ENCODE measurements at regions not wholly inside any gene's neighbourhood (a gene's known extent, or its start where the extent isn't known, plus 50 kb on each side); places are given as distances from the start of the nearest gene placed in this dataset.
A peak's percentile ranks its signal among the peaks of the same experiment; 100 is the strongest.

DNA sequence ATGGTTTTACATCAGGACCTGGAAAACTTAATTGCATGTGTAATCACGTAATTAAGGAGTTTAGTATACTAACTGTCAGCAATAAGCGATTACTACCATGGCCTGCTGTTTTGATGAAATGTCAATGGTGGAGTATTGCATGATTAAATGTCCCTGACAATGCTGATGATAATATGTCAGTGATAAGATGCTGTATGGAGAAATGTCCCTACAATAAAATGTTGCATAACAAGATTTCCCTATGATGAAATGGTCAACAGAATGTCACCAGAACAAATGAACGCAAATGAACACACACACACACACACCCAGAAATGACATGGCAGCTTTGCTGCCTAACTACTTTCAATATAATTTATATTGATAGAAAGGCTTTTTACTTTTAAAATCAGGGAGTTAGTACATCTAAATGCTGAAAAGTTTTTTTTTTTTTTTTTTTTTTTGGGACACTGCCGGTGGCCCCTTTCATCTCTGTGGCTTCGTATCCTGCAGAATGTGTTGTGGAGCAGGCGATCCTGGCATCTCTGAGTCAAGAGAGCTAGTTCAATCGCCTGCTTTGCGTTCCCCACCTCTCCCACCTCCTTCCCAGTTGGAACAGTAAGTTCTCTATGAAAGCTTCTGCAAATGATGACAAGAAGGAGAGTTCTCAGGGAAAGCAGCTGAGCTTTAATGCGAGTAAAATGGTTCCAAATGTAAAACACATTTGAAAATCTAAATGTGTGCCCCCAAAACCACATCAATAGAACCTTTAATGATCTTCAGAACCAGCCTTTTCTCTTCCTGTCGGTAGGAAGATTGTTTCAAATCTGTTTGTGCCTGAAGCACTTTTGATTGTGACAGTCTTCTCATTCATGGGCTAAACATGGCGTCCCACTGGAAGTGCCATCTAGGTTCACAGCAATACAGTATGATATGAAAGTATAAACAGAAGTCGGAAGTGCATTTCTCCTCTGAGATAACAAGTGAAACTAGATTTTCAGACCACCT, 170.1 kb upstream of the GBE1 start:
- DNase-seq (ENCODE audit: low read depth) = no peak
- no peak overlapping the region for H3K4me3 ChIP-seq (ENCODE audit: low read depth, low read length)

DNA sequence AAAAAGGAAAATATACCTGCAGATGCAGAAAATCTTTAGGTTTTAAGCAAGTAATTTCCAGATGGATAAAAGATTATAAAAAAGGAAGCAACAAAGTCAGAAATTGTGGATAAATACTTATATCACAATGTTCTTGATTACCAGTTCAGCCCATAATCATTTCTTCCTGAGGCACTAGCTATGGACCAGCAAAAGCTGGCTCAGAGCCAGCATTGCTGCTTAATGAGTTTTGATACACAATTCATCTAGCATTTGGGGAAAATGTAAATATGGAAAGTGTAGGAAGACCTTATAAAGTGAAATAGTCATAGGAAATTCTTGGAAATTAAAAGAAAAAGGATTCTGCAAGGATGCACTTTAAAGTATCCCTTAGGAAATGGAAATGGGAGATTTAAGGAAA, 168.3 kb upstream of the GBE1 start:
- no peak overlapping the region for H3K4me3 ChIP-seq (ENCODE audit: low read depth, low read length)
- DNase-seq (ENCODE audit: low read depth) = no peak

DNA sequence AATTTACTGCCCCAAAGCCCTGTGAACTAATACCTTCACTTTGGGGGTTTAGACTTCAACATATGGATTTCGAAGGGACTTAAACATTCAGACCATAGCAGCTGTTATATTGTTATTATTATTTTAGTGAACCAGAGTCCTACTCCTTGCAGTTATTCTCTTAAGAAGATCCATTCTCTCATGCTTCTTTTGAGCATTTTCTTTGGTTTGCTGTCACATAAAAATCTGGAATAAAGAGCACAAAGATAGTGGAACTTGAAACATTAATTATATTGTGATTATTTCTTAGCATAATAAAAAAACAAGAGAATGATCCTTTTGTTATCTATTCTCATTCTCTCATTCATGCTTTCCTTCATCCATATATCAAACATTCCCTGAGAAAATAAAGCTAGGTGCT, 166.4 kb upstream of the GBE1 start:
- no peak for DNase-seq (ENCODE audit: low read depth)
- no peak overlapping the region for H3K4me3 ChIP-seq (ENCODE audit: low read depth, low read length)

DNA sequence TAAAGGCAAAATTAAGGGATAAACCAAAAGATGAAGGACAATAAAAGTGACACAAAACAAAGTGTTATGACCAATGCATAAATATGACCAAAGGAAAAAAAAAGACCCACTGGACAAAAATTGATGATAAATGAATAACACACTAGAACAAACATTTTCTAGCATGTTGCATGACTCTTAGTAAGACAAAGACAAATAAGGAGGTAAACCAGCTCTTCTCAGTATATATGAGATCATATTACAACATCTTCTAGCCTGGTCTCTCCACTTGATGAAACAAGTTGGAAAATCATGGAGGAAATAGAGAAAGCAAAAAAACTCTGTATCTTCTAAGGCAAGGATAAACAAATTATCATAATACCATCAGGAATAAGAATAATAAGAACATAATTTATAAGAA, 163.9 kb upstream of the GBE1 start:
- DNase-seq (ENCODE audit: low read depth) = no peak
- no peak overlapping the region for H3K4me3 ChIP-seq (ENCODE audit: low read depth, low read length)

DNA sequence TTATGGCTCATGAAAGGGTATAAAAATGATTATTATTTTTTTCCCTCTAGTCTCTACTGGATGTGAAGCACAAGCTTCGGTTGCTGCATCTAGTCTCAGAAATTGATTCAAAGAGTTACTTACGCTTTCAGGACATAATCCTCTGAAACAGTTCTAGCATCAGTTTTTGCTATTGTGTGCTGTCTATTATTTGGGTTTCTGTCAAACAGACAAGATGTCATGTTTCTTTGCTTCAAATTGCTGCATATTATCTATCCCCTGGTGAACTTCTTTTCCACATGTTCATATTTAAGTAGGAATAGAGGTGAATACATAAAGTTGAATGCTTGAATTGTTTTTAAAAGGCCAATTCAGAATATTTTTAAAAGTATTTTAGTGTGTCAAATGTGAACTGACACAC, 161.6 kb upstream of the GBE1 start:
- no peak overlapping the region for H3K4me3 ChIP-seq (ENCODE audit: low read depth, low read length)
- no peak for DNase-seq (ENCODE audit: low read depth)

DNA sequence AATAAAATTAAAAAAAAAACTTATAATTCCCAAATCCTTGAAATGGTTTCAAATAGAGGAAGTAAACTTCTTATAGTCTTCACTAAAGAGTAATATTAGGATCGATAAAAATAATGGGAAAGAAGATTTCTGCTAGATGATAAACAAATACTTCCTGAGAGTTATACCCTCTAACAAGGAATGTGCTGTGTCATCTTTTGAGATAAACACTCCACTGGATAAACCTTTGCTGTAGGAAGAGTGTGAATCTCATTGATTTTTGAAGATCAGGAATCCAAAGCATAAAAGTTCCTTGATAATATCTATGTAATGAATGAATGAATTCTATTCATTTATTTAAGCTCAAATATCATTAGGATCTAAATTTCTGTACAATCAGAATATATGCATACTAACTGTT, 161.0 kb upstream of the GBE1 start:
- H3K4me3 ChIP-seq (ENCODE audit: low read depth, low read length) = no peak overlapping the region
- no peak for DNase-seq (ENCODE audit: low read depth)

DNA sequence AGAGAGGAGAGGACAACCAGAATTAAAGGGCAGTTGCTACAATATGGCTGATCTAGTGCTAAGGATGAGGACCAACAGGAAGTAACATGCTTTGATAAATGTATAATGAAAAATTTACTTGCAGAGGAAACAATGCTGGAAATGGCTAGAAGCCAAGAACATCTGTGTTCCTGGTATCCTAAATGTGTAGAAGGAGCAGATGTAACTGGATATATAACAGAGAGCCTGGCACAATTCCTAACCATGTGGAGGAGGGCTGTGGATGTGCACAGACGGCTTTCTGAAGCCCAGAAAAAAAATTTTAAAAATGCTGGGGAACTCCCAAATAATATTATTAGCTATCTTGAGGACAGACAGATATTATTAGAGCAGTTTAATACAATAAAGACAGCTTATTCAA, 159.4 kb upstream of the GBE1 start:
- no peak overlapping the region for H3K4me3 ChIP-seq (ENCODE audit: low read depth, low read length)

DNA sequence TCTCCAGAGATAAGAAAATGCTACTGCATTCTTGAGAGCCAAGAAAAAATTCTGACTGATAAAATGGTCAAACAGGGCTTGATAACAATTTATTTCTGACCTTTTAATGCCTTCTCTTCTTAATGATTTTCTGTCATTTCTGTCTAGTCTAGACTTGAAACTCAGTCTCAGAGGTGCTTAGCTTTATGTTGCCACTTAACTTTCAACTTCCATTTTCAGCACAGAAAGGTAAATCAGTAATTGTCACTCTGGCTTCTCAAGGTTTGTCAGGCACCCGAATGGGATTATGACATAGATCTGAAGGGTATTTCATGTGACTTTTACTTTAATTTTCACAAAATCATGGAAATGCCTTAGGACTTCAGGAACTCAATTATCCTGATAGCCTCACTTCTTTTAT, 155.4 kb upstream of the GBE1 start:
- no peak overlapping the region for H3K4me3 ChIP-seq (ENCODE audit: low read depth, low read length)
- no peak for DNase-seq (ENCODE audit: low read depth)

More for the DNA sequence above, 159.4 kb upstream of the GBE1 start:
- peak; percentile 10 for DNase-seq (ENCODE audit: low read depth)

DNA sequence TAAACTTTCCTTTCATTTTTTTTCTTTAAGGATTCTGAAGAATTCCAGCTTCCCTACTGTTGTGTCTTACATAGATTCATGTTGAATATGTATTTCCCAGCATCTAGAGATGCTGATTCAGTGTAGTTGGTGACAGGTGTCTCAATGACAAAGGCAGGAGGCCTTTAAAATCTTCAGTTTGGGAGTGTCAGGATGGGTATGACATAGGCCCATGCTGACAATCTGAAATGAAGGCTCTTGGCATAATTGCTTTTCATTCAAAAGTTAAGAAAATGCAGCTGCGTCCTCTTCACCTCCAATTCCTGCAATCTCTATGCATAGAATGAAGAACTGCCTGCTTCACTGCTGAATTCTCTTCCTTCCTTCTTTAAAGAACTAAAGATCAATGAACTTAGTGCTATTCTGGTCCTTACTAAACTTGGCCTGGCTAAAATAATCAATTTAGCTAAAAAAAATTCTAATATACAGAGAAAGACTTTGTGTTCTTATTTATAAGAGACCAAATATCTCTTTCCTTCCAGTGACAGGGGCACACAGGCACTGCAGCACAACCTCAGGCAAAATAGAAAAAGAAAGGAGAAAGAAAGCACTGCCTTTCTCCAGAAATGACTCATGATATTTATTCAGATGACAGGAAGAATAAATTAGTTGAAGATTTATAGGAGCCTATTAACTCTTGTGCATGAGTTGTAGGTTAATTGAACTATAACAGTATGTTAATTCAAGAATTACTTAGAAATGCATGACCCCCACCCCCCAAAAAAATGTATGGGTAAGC, 152.6 kb upstream of the GBE1 start:
- no peak for DNase-seq (ENCODE audit: low read depth)
- H3K4me3 ChIP-seq (ENCODE audit: low read depth, low read length) = no peak overlapping the region

DNA sequence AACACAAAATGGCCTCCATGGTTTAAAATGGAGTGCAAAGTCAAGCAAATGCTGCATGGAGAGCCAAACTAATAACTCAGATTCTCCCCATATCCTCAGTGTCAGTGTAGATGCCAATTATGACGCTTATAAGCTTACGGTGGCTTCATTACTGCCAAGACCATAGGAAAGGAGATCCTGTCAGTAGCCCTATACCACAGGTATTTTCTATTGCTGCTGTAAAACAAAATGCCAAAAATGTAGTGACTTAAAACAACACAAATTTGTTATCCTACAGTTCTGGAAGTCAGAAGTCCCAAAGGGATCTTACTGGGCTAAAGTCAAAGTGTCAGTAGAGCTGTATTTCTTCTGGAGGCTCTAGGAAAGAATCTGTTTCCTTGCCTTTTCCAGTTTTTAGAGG, 149.8 kb upstream of the GBE1 start:
- H3K4me3 ChIP-seq (ENCODE audit: low read depth, low read length) = no peak overlapping the region
- no peak for DNase-seq (ENCODE audit: low read depth)

DNA sequence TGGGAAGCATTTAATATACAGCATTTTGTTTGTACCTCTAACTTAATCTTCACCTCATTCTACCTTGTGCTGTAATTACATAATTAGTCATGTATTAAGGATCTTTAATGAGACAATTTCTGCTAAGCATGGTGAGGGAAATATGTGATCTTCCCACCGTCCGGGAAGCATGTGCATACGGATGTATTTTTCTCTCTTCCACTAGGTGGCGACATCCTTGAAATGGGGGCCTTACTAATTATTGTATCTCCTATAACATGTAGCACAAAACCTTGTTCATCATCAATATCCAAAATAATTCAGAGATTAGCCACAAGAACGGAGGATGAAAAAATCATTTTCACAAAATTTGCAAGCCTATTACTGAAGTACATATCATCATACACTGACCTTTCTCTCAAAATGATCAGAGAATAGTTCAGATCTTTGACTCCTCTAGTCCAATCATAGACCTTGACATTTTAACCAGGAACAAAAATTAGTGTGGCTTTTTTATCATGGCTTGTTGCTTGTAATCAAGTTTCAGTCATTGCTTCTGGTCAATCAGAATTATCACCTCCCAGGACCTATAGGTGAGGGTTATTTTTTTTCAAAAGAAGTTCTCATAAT, 148.9 kb upstream of the GBE1 start:
- H3K4me3 ChIP-seq (ENCODE audit: low read depth, low read length) = no peak overlapping the region
- no peak for DNase-seq (ENCODE audit: low read depth)

DNA sequence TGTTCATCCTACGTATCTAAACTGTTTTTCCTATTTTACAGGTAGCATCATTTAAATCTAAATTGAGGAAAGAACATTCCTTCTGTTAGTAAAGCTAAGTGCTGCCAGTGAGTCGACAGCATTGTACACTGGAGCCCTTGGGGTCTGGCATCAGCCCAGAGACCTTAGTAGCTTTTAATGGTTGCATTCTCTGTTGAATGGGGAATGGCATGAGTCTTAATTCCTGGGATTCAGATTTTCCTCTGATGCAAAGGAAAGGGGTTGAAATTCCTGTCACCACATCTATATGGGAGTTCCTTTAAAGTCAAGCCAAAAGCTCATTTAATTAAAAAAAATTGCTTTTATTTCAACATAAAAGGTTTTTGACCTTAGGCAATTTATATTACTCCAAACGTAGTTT, 148.4 kb upstream of the GBE1 start:
- DNase-seq (ENCODE audit: low read depth) = no peak
- H3K4me3 ChIP-seq (ENCODE audit: low read depth, low read length) = no peak overlapping the region

DNA sequence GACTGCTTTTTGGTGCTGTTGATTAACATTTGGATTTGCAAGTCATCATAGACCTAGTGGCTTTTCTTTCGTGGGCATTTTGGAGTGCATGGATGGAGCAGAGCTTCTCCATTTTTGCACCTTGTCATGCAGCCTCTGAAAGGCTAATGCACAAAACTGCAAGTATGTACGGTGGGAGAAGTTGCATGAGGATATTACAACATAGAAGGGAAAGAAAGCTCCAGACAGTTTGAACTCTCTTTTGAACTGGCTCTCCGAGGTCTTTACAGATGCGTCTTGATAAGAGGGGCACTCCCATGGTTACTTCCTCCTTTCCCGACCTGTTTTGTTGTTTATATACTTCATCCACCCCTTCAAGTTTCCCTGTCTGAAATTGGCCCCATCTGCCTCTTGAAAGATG, 147.1 kb upstream of the GBE1 start:
- no peak for DNase-seq (ENCODE audit: low read depth)
- no peak overlapping the region for H3K4me3 ChIP-seq (ENCODE audit: low read depth, low read length)

DNA sequence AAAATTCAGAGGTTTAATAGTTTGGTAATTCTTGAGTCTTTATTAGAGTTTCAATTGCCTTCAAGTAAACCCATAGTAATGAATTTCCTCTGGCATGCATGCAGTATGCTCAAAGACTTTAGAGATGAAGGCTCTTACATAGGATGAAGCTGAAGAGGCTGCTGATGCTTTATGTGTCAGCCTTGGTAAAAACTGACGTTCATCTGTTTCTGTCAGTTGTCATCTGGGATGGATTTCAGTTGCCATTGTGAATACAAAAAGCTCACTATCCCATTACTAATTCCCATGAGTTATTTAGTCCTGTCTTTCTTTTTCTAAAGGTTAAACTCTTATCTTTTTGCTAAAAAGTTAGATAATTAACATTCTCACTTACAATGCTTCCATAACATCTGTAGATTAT, 136.9 kb upstream of the GBE1 start:
- DNase-seq (ENCODE audit: low read depth) = no peak
- no peak overlapping the region for H3K4me3 ChIP-seq (ENCODE audit: low read depth, low read length)

DNA sequence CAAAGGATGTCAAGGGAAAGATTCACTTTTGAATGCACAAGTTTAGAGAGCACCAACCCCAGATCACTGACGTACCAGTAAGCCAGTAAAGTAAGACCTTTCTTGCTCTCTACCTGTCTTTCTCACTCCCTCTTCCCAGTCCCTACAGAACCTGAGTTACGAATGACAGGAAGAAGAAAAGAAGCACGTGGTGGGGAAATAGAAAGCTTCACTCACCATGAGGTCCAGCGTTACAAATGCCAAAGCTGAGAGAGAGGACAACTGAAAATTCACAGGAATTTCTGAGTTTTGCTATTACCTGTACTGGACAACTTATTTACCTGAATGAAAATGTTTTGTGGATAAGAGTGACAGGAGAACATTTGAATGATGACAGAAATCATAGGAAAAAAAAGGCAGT, 133.2 kb upstream of the GBE1 start:
- DNase-seq (ENCODE audit: low read depth) = no peak
- no peak overlapping the region for H3K4me3 ChIP-seq (ENCODE audit: low read depth, low read length)

DNA sequence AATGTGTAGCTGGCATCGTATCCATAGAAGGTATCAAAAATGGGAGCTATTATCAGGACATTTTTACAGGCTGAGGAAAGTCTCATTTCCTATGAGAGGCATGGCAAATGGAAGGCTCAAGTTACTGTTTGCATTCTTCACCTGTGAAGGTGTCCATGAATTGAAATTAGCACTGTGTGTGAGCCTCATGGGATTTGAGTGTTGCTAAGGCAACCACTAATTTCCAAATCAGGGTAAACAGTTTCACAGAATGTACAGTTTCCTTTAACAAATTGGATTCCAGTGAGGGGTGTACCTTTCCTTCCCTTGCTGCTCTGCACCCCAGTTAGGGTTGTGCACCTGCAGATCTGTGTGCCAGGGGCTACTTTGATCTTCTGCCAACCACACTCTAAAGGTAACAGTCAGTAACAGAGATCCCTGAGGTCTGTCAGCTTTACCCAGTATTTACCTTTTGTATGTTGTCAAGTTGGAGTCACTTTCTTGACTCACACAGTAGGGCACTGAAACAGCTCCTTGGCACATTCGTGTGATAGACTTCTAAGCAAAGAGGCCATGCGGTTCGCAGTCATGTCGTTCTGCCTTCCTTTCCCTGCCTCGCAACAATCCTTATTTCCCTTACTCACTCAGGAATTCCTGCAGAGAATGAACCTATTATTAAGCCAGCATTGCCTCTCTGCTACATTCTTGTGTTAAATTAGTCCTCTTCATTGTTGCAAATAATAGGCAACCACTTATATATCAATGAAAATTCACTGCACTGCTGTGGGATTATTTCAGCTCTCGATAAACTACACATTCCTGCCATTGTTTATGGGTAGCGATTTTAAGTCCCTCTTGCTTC, 129.8 kb upstream of the GBE1 start:
- no peak for DNase-seq (ENCODE audit: low read depth)
- no peak overlapping the region for H3K4me3 ChIP-seq (ENCODE audit: low read depth, low read length)

DNA sequence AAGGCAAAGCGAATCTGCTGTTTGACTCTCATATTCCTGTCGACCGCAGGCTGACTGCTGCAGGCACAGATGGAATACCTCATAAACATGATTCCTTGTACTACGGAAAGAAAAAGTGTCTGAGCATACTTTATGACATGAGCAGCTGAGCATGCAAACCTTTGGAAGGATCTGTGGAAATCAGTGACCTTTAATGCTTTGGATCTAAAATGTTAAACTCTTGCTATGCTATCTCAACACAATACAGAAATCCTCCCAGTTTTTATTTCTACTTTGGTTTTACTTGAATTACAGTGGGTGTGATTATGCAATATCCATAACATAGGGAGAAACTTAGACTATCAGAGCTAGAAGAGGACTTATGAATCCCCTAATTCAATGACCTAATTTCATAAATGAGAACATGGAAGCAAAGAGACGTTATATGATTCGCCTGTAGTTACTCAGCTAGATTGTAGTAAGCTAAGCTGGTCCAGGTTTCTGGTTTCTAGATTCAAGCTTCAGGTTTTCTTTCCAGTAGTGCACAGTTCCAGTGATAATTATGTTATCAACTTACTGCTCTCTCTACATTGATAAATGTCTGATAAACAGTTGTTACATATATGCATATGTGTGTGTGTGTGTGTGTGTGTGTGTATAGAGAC, 127.6 kb upstream of the GBE1 start:
- peak; percentile 37 for DNase-seq (ENCODE audit: low read depth)
- H3K4me3 ChIP-seq (ENCODE audit: low read depth, low read length) = no peak overlapping the region

DNA sequence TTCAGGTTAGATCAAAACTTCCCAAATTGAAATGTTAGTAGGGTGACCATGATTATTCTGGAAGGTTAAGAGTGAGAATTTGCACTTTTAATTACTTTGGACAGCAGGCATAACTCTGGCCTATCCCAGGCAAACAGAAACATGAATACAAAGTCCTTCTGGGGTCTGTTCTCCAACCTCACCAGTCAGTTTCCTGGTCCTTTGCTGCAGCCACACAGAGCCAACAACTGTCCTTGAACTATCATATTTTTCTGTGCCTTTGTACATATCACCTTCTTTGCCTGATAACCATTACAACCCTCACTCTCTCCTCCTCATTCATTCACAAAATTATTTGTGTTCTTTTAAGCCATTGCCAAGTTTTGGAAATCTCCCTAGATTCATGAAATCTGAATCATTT, 126.0 kb upstream of the GBE1 start:
- DNase-seq (ENCODE audit: low read depth) = no peak
- no peak overlapping the region for H3K4me3 ChIP-seq (ENCODE audit: low read depth, low read length)

DNA sequence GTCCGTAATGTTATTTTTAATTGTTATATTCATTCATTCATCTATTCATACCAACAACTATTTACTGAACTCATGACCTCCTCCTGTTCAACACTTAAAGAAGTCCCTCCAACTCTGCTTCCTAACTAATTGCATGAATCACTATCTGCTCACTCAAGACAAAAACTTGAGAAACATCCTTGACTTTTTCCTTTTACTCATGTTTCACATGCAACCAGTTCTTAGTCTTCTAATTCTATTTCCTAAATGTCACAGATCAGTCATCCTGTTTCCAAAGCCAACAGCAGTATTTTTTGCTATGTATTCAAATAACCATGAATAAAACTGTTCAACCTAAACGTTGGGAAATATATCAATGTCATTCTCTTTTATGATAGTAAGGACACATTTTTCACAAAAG, 124.6 kb upstream of the GBE1 start:
- no peak for DNase-seq (ENCODE audit: low read depth)

More for the DNA sequence above, 124.6 kb upstream of the GBE1 start:
- no peak overlapping the region for H3K4me3 ChIP-seq (ENCODE audit: low read depth, low read length)

Measured in skeletal muscle cell (primary cell).